Fibroblast of skin of back (primary cell): ENCODE measurements at regions not wholly inside any gene's neighbourhood (a gene's known extent, or its start where the extent isn't known, plus 50 kb on each side); places are given as distances from the start of the nearest gene placed in this dataset.
A peak's percentile ranks its signal among the peaks of the same experiment; 100 is the strongest.

Experiments used
- DNase-seq: peaks from one replicate; pipeline ENCODE4 v3.0.0-alpha.2; 2013

GRCh38 chr6:164551706-164552105 is 757.7 kb downstream of the C6orf118 start:
- no peak for DNase-seq

DNA sequence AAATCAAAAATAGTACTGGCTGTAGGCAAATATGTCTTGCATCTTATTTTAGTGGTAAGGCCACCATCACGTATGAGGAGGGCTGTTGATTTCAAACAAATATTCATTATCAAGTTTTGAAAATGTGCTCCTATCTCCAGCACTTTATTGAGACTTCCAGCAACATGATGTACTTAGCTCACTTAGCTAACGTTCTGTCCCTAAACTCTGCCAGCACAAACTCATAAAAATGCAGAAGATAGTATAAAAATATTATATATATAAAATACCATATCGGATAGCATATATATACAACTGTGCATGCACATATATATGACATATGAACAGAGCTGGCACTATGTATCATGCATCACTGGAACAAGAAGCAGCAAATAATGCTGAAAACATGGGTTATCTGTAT is 762.3 kb downstream of the C6orf118 start:
- DNase-seq: no peak

- no peak for DNase-seq
These were observed 763.1 kb downstream of the C6orf118 start for GRCh38 chr6:164546263-164546662.

DNA sequence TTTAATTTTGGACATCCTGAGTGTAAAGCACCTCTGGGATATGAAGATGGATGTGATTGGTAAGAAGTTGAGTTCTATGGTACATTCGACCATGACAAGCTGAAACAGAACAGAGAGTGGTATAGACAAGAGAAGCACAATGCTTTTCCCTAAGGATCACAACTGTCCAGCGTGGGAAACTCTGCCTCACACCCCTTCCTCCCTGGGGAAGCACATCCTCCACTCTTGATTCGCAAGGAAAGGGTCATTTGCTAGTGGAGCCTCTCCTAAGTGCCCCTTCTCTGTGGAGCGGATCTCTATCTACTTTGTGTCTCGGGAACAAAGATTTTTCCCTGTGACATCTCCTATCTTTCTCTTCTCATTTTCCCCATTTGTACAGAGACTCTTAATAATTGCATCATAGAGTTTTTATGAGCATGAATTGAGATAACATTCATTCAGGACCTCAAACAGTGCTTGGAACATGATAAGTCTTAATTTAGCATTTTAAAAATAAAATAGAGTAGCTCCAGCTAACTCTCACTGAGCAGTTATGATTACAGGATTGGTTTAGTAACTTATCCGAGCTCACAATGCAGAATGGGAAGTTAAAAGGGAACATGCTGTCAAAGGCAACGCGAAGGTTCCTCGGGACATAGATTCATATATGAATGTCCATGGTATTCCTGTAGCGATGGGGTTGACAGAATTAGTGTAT is 775.2 kb downstream of the C6orf118 start:
- DNase-seq: no peak

DNA sequence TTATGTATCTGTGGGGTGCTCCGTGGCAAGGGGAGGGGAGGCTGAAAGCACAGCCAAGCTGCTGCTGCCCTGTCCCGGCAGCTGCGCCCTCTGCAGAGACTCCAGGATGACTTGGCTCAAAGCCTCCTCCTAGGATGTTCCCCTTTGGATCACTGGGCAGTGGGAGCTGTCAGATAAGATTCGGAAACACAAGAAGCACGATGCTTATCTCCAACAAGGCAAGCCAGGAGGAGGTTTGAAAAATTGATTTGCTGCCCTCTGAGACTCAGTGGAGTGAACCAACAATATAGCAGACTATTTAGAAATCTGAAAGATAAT is 776.4 kb downstream of the C6orf118 start:
- DNase-seq: no peak

DNA sequence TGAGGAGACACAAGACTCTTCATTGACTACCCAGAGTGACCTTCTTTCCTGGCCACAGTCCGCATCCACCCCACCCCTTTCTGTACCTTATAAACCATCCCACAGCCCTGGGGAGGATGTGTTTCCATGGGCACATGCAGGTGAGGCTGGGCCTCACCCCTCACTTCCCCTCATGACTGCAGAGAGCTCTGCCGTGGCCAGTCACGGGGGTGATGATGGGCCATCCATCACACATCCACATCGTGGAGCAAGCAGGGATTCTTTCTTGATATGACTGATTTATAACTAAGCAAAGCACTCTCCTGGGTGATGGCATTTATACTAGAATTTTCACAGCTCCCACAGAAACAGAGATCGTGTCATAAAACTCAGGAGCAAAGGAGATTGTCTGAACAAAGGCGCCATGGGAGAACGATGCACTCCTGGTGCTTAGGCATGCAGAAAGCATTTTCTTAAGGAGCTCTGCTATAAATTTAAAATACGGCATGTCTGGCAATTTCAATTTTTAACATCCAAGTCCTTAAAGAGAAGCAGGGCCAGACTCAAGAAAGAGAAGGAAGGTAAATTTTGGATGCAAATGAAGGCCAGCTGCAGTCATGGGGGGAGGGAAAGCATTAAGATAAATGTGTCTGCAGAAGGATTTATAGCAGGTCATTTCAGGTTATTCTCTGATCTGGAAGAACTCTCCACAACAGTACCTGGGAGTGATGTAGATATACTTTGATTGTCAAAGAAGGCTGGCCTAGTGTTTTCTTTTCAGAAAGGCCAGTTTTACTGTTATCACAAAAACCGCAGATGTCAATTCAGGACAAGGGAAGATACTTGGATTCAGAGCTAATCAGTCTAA is 777.0 kb downstream of the C6orf118 start:
- DNase-seq: no peak

DNA sequence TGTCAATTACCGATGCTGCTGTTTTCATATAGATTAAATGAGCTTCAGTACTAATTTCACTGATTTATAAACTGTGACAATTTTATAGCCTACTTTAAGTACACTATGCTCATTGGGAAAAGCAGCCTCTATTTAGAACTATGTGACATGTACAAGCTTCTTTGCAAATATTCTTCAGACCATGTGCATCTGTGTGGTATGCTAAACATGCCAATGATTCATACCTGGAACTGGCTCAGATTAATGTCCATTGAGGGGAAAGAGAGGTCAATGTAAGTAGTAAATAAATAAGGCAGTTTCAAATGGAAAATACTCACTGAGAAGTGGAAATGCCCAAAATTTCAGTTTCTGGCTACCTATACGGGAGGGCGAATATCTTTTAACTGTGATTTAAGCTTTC is 777.7 kb downstream of the C6orf118 start:
- DNase-seq: no peak

GRCh38 chr6:164528539-164528938 is 780.9 kb downstream of the C6orf118 start:
- no peak for DNase-seq

GRCh38 chr6:164523087-164523654 is 786.2 kb downstream of the C6orf118 start:
- DNase-seq: no peak

GRCh38 chr6:164520916-164521315 is 788.5 kb downstream of the C6orf118 start:
- no peak for DNase-seq

DNA sequence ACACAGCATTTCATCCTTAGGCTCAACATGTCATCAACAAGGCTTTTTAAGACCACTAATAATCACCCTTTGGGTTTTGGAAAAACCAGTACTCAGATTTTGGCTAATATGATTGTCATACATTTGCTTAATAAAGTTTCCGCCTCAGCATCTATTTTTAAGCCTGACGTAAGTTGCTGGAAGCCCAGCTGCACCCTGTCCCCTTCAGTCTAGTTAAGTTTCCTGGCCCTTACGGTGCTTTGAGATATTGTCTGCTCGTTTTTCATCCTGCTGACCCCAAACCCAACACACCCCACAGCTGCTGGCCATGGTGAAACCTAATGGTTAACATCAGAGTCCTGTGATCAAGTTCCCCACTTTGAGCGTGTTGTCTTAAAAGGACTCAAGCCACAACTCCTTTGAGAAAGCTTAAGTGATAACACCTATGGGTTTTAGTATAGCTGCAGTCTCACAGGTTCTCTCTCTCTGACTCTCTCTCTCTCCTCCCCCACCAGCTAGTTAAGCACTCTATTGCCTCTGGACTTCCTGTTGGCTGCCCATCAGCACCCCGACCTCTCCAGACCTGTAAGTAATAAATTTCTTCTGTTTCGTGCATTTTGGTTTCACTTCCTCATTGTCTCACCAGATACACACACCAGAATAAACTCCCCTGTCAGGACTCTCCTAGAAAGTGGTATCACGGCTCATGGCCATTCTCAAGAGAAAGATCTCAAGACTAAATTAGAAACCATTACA is 802.0 kb downstream of the C6orf118 start:
- DNase-seq: no peak

GRCh38 chr6:164505425-164505824 is 804.0 kb downstream of the C6orf118 start:
- DNase-seq: no peak

DNA sequence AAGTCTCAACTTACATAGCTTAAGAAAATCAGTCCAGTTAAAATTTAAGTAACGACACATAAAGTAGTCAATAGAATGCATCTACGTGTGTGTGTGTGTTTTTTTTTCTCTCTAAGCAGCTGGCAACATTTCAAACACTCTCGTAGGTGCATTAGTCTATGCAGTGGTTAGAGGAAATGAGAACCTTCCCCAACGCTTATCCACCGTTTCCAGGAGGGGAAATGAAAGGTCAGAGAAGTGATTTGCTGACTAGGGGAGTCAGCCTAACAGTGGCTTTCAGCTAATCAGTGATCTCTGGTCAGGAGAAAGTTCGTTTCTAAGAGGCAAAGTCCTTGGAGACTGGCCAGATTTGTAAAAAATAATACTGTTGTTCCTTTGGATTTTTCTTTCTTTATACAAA is 806.6 kb downstream of the C6orf118 start:
- no peak for DNase-seq

DNA sequence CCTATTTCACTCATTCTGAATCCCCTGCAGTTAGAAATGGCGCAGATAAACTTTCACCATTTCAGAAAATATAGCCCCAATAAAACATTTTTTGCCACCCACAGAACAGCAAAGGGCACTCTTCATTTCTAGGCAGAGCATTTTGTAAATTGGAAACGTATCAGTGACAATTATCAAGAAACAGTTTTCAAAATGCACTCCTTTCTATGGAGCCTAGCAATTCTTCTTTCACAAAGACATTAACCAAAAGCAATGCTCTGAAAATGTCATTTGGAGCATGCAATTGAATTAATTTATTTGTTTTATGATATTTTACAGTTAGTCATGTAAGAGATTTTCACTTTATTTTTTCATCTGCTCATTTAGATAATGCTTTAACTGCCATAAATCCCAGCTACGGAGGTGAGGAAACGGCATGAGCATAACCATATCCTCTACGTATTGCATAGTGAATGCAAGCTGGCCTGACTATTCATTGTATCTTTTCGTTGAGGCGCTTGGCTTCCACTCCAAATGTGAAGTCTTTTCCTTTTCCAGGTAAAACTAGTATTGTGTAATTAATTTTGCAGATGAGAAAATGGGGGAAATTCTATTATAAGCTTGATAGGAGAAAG is 813.4 kb downstream of the C6orf118 start:
- DNase-seq: no peak

DNA sequence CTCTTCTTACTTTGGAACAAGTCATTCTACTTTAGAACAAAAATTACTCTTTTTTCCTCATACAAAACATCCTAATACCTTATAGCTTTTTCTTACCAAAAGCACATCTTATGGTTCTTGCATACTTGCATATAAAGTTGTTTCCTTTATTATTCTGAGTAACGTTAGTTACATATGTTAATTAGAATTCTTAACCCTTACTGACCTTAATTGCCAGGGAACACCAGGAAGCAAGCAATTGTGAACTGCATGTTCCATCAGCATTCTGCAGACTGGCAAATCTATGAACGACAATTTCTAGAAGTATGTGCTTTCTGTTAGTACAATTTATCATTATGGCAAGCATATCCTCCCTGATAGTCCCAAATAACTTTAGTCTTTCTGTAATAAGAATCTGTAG is 831.0 kb downstream of the C6orf118 start:
- no peak for DNase-seq

DNA sequence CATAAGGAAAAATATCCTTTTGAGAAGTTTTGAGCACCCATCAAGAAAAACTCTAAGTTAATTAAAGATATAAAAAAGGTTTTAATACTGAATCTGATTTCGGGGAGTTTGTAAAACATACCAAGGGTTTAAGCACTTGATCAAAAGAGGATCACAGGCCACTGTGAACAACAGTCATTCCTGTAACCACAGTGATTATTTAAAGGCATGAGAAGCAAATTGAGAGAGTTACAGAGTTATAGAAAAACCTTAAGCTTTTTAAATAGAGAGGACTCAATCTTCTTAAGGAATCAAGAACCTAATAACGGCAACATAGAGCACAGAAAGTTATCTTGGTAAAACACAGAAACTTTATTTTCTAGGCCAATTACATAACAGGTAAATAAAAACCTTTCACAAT is 831.6 kb downstream of the C6orf118 start:
- DNase-seq: no peak

GRCh38 chr6:164477101-164477500 is 832.3 kb downstream of the C6orf118 start:
- DNase-seq: peak; percentile 11

DNA sequence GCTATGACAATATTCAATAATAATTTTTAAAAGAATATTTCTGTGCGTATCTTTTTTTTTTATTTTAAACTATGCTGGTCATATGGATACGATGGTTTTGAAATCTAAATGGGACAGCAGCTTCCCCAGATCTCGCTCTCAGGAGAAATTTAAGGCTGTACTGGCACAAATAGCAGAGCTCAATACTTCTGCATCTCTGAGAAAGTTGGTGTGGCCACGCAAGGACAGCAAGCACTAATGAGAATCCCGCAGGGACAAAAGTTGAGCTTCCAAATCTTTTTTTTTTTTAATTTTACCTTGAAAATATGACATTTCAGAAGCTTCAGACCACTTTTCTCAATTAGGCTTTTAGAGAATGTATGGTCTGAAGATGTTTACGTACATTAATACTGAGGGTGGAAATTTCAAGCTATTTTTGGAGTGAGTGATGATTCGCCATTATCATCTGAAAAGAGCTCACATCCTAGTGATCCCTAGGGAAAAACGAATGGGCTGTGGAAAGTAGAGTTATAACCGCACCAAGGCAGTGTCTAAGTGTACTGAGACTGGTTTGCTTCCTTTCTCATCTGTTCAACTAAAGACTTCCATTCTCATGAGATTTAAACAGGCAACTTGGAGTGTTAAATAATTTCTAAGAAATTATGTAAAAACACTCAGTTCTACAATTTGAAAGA is 840.0 kb downstream of the C6orf118 start:
- no peak for DNase-seq

GRCh38 chr6:164455835-164456234 is 853.6 kb downstream of the C6orf118 start:
- DNase-seq: no peak

DNA sequence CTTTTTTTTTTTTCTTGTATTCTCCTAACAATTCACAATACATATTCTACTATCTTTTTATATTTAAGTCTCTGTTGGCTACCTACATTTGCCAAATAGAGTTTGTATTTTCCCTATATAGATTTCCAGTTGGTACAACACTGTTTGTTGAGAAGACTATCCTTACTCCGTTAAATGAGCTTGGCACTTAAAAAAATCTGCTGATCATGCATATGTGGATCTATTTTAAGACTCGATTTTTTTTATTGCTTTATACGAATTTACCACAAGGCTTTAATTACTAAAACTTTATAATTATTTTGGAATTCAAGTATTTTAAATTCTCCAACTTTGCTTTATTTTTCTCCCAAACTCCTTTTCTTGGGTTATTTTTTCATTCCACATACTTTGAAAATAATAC is 855.6 kb downstream of the C6orf118 start:
- DNase-seq: no peak

DNA sequence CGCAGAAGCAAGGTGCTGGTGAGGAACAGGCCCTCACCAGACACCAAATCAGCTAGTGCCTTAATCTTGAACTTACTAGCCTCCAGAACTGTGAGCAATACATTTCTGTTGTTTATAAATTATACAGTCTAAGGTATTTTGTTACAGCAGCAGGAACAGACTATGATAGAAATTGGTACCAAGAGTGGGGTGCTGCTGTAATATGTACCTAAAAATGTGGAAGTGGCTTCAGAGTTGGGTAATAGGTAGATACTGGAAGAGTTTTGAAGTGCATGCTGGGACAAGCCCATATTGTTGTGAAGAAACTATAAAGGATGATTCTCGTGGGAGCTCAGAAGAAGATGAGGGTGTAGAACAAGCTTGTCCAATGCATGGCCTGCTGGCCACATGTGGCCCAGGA is 866.8 kb downstream of the C6orf118 start:
- no peak for DNase-seq

DNA sequence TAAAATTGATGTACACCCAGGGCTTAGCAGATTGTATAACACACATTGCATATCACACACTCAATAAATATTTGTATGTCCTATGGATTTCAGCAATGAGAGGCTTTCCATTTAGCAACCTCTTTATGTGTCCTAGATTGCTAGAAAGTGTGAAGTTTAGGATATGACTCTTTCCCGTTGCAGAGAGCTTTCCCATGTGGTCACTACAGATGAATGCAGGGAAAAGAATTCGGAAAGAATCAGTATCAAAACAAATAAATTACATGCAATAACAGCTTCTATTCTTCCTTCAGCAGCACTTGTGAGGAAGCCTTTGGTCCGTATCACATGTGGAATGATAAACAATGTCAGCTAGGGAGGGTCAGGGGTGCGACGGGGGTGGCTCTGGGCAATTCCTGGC is 870.1 kb downstream of the C6orf118 start:
- DNase-seq: no peak
